ENCODE measurements at regions not wholly inside any gene's neighbourhood (a gene's known extent, or its start where the extent isn't known, plus 50 kb on each side); places are given as distances from the start of the nearest gene placed in this dataset.
A peak's percentile ranks its signal among the peaks of the same experiment; 100 is the strongest.

GRCh38 chr15:92833493-92834271 lies 66.4 kb upstream of the CHD2 start:
- H2BK5ac ChIP-seq (ENCODE audit: low read depth, low read length, poor library complexity, severe bottlenecking), result peak overlapping the region; percentile 30
- in situ Hi-C loops (cut with MboI; ENCODE audit: low sequenced_read_pairs) (no loop called here), dilution Hi-C loops (cut with HindIII; ENCODE audit: low sequenced_read_pairs, unreplicated experiment) (no loop called here), intact Hi-C loops (cut with micrococcal nuclease) (loop anchor here (2.0 kb wide), 1 partner anchor 13 kb away; no protein-coding TSS in a partner anchor)
- peak overlapping the region; percentile 4; the same call in 2 of the 3 replicates for H2BK15ac ChIP-seq (ENCODE audit: low read depth, low read length)
- no peaks in the 10 kb centered on the region for H3K9me3 ChIP-seq (ENCODE audit: control insufficient read depth, insufficient read depth, low read length)
- peak overlapping the region; percentile 35 for H3K18ac ChIP-seq (ENCODE audit: low read depth, low read length)
- POLR2A ChIA-PET (ENCODE audit: unreplicated experiment), result no interaction called here
- H2AFZ ChIP-seq (replicated peaks; ENCODE audit: low read length, poor library complexity), result peak overlapping the region; percentile 39
- H3K27ac ChIP-seq (ENCODE audit: insufficient read depth, low read length), result peak overlapping the region; percentile 62; the same call in 1 of the 2 replicates
- 0 out of 2 replicates have a peak overlapping the region, but pooled peaks have one; percentile 27 for H2BK20ac ChIP-seq (ENCODE audit: low read depth, low read length)
- no peak overlapping the region for H3K4me3 ChIP-seq (ENCODE audit: insufficient read depth, low read depth, low read length)
- no peaks in the 10 kb centered on the region for H4K20me1 ChIP-seq (ENCODE audit: insufficient read depth, low read length)
- peak overlapping the region; percentile 25; the same call in 1 of the 2 replicates for H2BK120ac ChIP-seq (ENCODE audit: low read depth, low read length)
- H2AK5ac ChIP-seq (ENCODE audit: low read depth, low read length), result peak overlapping the region; percentile 33; the same call in 1 of the 2 replicates
- peak overlapping the region in 1 of 2 experiments; percentile 36; a peak in 2 of 4 replicates for H4K8ac ChIP-seq (ENCODE audit: low read depth in 2 of 2, low read length in 2 of 2)
- peak overlapping the region; percentile 72; the same call in 1 of the 2 replicates for H4K5ac ChIP-seq (ENCODE audit: low read depth, low read length)
- no peak for ATAC-seq (ENCODE audit: low read depth)
- 100% methylated on average over 1 of the region's 5 CpGs; no CpG with 5 or more reads in 1 of the 2 experiments for WGBS, 2 experiments (ENCODE audit: extremely low coverage in 2 of 2, insufficient read length in 1 of 2)
- H3K9me1 ChIP-seq (ENCODE audit: insufficient read depth, low read length), result peaks cover 3% of the 10 kb centered on the region
- CTCF ChIA-PET, result interaction anchor here (1.5 kb wide), 1 partner anchor 84 kb away, joined by 5 read pairs; no protein-coding TSS in a partner anchor
- H3K4ac ChIP-seq (ENCODE audit: low read depth, low read length), result peak overlapping the region; percentile 45; the same call in 1 of the 2 replicates
- no peak for TF ChIP-seq BHLHE40 (IDR thresholded peaks at IDR 0.05; ENCODE audit: low read depth, low read length)
- H3K79me1 ChIP-seq (ENCODE audit: low read depth in 1 of 2, low read length in 2 of 2), result no peaks in the 10 kb centered on the region; a peak in 1 of 4 replicates
- no peaks in the 10 kb centered on the region for H3K27me3 ChIP-seq (ENCODE audit: control insufficient read depth, insufficient read depth, low read length)
- no peak overlapping the region for H3K9ac ChIP-seq (ENCODE audit: low read depth, low read length)
- no peak overlapping the region for H3K4me2 ChIP-seq (ENCODE audit: low read depth, low read length)
- no peak for DNase-seq
- H3K4me1 ChIP-seq (ENCODE audit: control insufficient read depth, insufficient read depth, low read length), result peaks cover 12% of the 10 kb centered on the region
- H2AK9ac ChIP-seq (replicated peaks; ENCODE audit: low read depth, low read length, poor library complexity), result no peak overlapping the region
- BruUV-seq (replicated peaks), result no TSS peak
- no peak overlapping the region for H3K56ac ChIP-seq (ENCODE audit: extremely low read depth, insufficient read depth, low read length)
- H3K23ac ChIP-seq (ENCODE audit: low read depth, low read length), result no peak overlapping the region; the same call in 1 of the 2 replicates
- H3K36me3 ChIP-seq (ENCODE audit: control insufficient read depth, insufficient read depth, low read length), result no peaks in the 10 kb centered on the region
- peak overlapping the region; percentile 52 for H3K14ac ChIP-seq (replicated peaks; ENCODE audit: low read depth, low read length)
- peak overlapping the region; percentile 7; the same call in 1 of the 2 replicates for H4K91ac ChIP-seq (ENCODE audit: insufficient read depth, low read depth, low read length)
